ENCODE measurements at regions not wholly inside any gene's neighbourhood (a gene's known extent, or its start where the extent isn't known, plus 50 kb on each side); places are given as distances from the start of the nearest gene placed in this dataset.

DNA sequence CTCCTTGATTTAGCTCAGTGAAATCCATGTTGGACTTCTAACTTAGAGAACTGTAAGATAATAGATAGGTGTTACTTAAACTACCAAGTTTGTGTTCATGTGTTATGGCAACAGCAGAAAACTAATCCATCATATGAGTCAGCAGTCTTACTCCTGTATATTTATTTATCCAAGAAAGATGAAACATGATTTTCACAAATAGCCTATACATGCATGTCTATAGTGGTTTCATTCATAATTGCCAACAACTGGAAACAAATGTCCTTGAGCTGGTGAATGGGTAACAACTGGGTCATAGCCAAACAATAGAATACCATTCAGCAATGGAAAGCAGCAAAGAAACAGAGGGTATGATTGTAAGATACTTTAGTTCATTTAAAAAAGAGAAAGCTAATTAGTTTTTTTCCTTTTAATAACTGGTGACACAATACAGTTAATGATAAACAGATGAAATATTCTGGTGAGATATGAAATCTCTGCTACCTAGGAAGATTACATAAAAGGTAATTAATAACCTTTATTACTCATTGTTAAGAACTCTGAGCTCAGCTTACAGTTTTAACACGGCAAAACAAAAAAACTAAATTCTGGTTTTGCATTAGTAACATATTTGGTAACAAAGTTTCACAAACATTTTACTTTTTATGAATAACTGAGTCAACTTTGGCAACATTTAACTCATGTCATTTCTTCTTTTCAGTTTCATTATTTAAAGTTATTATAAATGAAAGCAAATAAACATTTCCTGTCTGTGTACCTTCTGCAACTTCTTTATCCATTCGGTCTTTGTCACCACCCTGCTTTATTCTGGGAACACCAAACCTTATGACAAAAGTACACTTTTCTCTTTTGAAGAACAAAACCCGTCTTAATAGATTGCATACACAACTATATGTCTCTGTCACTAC lies 181.3 kb downstream of the LIG4 start:
- no peak for ATAC-seq
- H3K4me1 Mint-ChIP-seq (ENCODE audit: low read depth) = no peaks in the 10 kb centered on the region
- no peak for DNase-seq
- CTCF ChIA-PET = no interaction called here
- no peak overlapping the region for H3K4me3 Mint-ChIP-seq
- H3K27me3 Mint-ChIP-seq (ENCODE audit: low read depth) = no peaks in the 10 kb centered on the region
- H3K27ac Mint-ChIP-seq = no peak overlapping the region
- no peaks in the 10 kb centered on the region for H3K36me3 Mint-ChIP-seq (ENCODE audit: low read depth)
- POLR2A ChIA-PET = no interaction called here
- no peaks in the 10 kb centered on the region for H3K9me3 Mint-ChIP-seq (ENCODE audit: insufficient read depth)

DNA sequence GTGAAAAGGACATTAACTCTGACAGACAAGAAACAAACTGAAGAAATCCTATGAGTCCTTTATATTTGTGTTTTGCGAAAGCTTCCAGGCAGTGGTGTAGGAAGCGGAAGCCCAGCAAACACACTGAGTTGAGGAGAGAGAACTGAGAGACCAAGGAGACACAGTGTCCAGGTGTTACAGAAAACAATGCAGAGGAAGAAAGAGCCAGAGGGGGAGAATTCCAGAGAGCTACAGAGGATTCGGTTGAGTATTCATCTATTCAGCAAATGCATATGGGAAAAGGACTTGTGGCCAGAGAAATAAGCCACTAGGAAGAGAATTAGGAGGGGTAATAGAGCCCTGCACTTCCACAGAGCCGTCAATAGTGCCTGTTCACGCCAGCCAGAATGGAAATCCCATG lies 183.5 kb downstream of the LIG4 start:
- no peak overlapping the region for H3K27ac Mint-ChIP-seq
- H3K4me1 Mint-ChIP-seq (ENCODE audit: low read depth) = no peaks in the 10 kb centered on the region
- no peak for DNase-seq
- no peaks in the 10 kb centered on the region for H3K9me3 Mint-ChIP-seq (ENCODE audit: insufficient read depth)
- no peak for ATAC-seq
- ChIA-PET CTCF (no interaction called here), POLR2A (no interaction called here)
- H3K27me3 Mint-ChIP-seq (ENCODE audit: low read depth) = no peaks in the 10 kb centered on the region
- no peak overlapping the region for H3K4me3 Mint-ChIP-seq
- H3K36me3 Mint-ChIP-seq (ENCODE audit: low read depth) = no peaks in the 10 kb centered on the region

DNA sequence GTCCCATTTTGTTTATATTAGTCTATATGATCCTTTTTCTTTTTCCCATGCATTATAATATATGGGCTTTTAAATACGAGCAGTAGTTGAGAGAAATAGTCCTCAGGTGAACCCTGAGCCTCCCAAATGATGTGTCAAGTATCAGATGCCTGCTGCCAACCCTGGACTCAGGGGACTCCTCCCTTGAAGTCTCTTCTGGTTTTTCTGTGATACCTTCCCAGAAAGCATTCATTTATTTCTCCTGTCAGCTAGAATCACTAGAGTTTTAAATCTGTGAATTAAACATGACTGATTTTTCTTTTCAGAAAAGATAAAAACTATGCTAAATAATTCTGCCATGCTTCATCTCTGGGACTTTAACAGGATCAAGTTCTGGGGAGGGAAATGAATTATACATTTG lies 184.6 kb downstream of the LIG4 start:
- CTCF ChIA-PET = no interaction called here
- ATAC-seq = no peak

DNA sequence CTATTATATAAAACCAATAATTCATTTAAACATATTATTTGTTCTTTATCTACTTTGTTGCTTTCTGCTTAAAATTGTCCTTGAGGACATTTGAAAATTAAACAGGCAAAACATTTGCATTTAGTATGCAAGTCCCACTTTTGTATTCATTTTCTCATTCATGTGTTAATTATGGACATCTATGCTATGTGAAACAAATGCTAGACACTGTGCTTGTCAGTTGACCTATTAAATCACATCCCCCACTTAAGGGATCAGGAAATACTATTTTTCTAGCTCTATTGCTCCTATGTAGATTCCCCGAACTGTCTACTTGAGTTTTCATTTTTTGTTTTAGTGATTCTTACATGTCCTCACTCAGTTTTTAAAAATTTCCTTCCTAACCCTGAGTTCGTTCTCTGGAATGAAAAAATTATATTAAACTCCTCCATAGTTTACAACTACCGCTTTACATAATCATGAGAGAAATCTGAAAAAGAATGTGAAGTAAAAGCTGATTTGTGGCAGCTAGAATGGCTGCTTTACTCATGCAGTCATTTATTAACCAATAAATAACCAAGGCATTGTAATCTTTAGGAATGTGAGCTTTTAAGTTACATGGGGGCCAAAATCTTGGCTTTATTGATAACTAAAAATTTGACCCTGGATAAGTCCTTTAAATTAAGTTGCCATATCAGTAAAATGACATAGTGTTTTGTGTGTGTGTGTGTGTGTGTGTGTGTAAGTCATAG lies 188.5 kb downstream of the LIG4 start:
- ChIA-PET CTCF (no interaction called here), POLR2A (no interaction called here)
- no peak overlapping the region for H3K27ac Mint-ChIP-seq
- H3K36me3 Mint-ChIP-seq (ENCODE audit: low read depth) = no peaks in the 10 kb centered on the region
- no peak for DNase-seq
- no peaks in the 10 kb centered on the region for H3K27me3 Mint-ChIP-seq (ENCODE audit: low read depth)
- H3K4me3 Mint-ChIP-seq = no peak overlapping the region
- H3K4me1 Mint-ChIP-seq (ENCODE audit: low read depth) = no peaks in the 10 kb centered on the region
- ATAC-seq = no peak
- H3K9me3 Mint-ChIP-seq (ENCODE audit: insufficient read depth) = no peaks in the 10 kb centered on the region

More for the DNA sequence above, 184.6 kb downstream of the LIG4 start:
- Mint-ChIP-seq H3K4me3 (no peak overlapping the region), H3K27me3 (ENCODE audit: low read depth) (no peaks in the 10 kb centered on the region), H3K27ac (no peak overlapping the region), H3K9me3 (ENCODE audit: insufficient read depth) (no peaks in the 10 kb centered on the region), H3K36me3 (ENCODE audit: low read depth) (no peaks in the 10 kb centered on the region), H3K4me1 (ENCODE audit: low read depth) (no peaks in the 10 kb centered on the region)
- POLR2A ChIA-PET = no interaction called here
- DNase-seq = no peak

DNA sequence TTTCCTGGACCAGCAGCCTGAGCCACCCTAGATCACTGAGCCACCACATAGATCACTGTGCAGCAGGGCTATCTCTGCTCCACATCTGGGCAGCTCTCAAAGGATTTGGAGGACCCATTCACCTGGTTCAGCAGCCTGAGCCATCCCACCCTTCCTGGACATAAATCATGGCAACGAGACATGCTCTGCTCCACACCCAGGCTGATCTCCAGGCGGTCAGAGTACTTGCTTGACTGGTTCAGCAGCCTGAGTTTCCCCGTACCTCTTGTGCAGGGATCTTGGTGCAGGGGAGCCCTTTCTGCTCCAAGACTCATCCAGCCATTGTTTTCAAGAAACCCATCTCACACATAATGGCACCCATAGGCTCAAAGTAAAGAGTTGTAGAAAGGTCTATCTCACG lies 195.3 kb downstream of the LIG4 start:
- POLR2A ChIA-PET = no interaction called here
- ATAC-seq (no peak), DNase-seq (no peak)
- no peak overlapping the region for H3K4me3 Mint-ChIP-seq
- H3K4me1 Mint-ChIP-seq (ENCODE audit: low read depth) = no peaks in the 10 kb centered on the region
- CTCF ChIA-PET = no interaction called here
- no peak overlapping the region for H3K27ac Mint-ChIP-seq
- peaks cover 16% of the 10 kb centered on the region for H3K9me3 Mint-ChIP-seq (ENCODE audit: insufficient read depth)
- H3K27me3 Mint-ChIP-seq (ENCODE audit: low read depth) = no peaks in the 10 kb centered on the region
- H3K36me3 Mint-ChIP-seq (ENCODE audit: low read depth) = no peaks in the 10 kb centered on the region

DNA sequence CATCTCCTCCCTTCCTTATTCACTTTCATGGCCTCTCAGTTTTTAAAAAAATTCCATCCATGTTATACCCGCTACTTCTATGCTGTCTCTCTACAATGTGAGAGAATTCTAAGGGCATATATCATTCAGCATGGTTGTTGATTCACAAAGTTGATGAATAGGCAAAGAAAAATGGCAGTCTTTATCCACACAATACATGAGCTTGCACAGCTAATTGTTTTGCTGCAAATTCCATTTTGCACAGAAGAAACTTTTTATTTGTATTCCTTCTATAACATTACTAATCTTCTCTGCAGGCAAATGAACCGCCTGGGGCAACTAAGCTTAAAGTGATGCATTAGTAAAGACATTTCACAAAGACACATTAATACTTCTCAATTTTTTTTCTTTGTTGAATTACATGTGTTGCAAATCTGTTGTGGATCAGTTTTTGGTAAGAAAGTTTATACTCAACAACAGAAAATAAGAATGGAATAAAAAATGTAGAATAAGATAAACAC lies 196.9 kb downstream of the LIG4 start:
- no peaks in the 10 kb centered on the region for H3K4me1 Mint-ChIP-seq (ENCODE audit: low read depth)
- no peak overlapping the region for H3K27ac Mint-ChIP-seq
- peaks cover 16% of the 10 kb centered on the region for H3K9me3 Mint-ChIP-seq (ENCODE audit: insufficient read depth)
- no peak overlapping the region for H3K4me3 Mint-ChIP-seq
- POLR2A ChIA-PET = no interaction called here
- H3K36me3 Mint-ChIP-seq (ENCODE audit: low read depth) = no peaks in the 10 kb centered on the region
- CTCF ChIA-PET = no interaction called here
- no peak for ATAC-seq
- DNase-seq = no peak
- no peaks in the 10 kb centered on the region for H3K27me3 Mint-ChIP-seq (ENCODE audit: low read depth)

DNA sequence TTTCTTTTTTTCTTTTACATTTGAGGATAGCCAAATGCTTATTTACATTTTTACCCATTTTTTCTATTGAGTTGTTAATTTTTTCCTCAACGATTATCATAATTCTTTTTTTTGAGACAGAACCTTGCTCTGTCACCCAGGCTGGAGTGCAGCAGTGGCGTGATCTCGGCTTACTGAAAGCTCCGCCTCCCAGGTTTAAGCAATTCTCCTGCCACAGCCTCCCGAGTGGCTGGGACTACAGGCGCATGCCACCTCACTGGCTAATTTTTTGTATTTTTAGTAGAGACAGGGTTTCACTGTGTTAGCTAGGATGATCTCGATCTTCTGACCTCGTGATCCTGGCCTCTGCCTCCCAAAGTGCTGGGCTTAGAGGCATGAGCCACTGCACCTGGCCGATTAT lies 208.7 kb downstream of the LIG4 start:
- no peak overlapping the region for H3K4me3 Mint-ChIP-seq
- H3K9me3 Mint-ChIP-seq (ENCODE audit: insufficient read depth) = no peaks in the 10 kb centered on the region
- H3K36me3 Mint-ChIP-seq (ENCODE audit: low read depth) = no peaks in the 10 kb centered on the region
- DNase-seq (no peak), ATAC-seq (no peak)
- ChIA-PET POLR2A (no interaction called here), CTCF (no interaction called here)
- no peaks in the 10 kb centered on the region for H3K27me3 Mint-ChIP-seq (ENCODE audit: low read depth)
- H3K4me1 Mint-ChIP-seq (ENCODE audit: low read depth) = no peaks in the 10 kb centered on the region
- no peak overlapping the region for H3K27ac Mint-ChIP-seq

DNA sequence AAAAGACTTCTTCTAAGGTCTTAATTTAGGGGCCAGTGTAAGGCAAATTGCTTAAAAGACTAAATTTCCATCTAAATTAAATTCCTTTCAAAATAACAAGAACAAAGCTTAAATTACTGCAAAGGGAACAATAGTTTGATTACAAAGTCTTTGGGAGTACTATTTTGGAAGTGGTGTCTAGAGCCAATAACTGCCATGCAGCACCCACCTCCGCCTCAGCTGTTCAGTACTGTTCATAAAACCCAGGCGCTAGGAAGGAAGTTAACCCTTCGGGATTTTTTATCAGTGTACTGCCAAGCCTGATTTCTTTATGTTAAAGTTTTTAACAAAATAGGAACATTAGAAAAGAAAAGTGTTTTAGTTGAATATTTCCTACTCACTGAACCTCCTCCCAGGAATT lies 210.1 kb downstream of the LIG4 start:
- Mint-ChIP-seq H3K4me1 (ENCODE audit: low read depth) (no peaks in the 10 kb centered on the region), H3K27ac (no peak overlapping the region), H3K9me3 (ENCODE audit: insufficient read depth) (no peaks in the 10 kb centered on the region), H3K4me3 (no peak overlapping the region), H3K36me3 (ENCODE audit: low read depth) (no peaks in the 10 kb centered on the region), H3K27me3 (ENCODE audit: low read depth) (no peaks in the 10 kb centered on the region)
- CTCF ChIA-PET = no interaction called here
- DNase-seq (no peak), ATAC-seq (no peak)
- POLR2A ChIA-PET = no interaction called here

DNA sequence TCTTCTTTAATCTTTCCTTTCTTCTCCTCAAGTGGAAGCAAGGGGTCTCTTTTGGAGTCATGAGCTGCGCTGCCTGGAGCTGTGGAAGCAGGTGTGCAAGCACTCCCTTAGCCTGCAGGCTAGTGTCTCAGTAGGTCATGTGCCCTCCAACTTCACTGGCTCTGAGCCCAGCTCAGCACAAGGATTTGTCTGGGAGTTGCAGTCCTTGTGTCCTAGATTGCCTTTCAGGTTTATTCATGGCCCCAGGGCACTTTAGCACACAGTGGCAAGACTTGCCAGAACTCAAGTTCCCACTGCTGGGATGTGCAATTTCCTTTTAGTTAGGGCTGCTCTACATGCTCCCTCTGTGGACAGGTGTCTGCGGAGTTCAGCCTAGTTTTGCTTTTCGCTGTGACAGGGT lies 211.7 kb downstream of the LIG4 start:
- Mint-ChIP-seq H3K27ac (no peak overlapping the region), H3K27me3 (ENCODE audit: low read depth) (no peaks in the 10 kb centered on the region), H3K4me1 (ENCODE audit: low read depth) (no peaks in the 10 kb centered on the region), H3K4me3 (no peak overlapping the region), H3K36me3 (ENCODE audit: low read depth) (no peaks in the 10 kb centered on the region), H3K9me3 (ENCODE audit: insufficient read depth) (peaks cover 4% of the 10 kb centered on the region)
- no peak for DNase-seq
- no peak for ATAC-seq
- POLR2A ChIA-PET = no interaction called here
- CTCF ChIA-PET = no interaction called here

DNA sequence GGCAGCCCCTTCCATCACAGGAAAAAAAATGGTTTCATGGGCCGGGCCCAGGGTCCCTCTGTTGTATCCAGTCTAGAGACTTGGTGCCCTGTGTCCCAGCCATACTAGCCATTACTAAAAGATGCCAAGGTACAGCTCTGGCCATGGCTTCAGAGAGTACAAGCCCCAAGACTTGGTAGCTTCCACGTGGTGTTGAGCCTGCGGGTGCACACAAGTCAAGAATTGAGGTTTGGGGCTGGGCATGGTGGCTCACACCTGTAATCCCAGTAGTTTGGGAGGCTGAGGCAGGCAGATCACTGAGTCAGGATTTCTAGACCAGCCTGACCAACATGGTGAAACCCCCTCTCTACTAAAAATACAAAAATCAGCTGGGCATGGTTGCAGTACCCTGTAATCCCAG lies 214.3 kb downstream of the LIG4 start:
- POLR2A ChIA-PET = no interaction called here
- no peak for ATAC-seq

DNA sequence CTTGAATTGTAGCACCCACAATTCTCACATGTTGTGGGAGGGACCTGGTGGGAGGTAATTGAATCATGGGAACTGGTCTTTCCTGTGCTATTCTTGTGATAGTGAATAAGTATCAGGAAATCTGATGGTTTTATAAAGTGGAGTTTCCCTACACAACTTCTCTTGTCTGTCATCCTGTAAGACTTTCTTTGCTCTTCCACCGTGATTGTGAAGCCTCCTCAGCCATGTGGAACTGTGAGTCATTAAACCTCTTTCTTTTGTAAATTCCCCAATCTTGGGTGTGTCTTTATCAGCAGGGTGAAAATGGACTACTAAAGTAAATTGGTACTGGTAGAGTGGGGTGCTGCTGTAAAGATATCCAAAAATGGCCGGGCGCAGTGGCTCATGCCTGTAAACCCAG lies 215.6 kb downstream of the LIG4 start:
- no peaks in the 10 kb centered on the region for H3K36me3 Mint-ChIP-seq (ENCODE audit: low read depth)
- ATAC-seq (no peak), DNase-seq (no peak)
- no peaks in the 10 kb centered on the region for H3K4me1 Mint-ChIP-seq (ENCODE audit: low read depth)
- peaks cover 8% of the 10 kb centered on the region for H3K9me3 Mint-ChIP-seq (ENCODE audit: insufficient read depth)
- CTCF ChIA-PET = no interaction called here
- H3K27me3 Mint-ChIP-seq (ENCODE audit: low read depth) = no peaks in the 10 kb centered on the region
- H3K27ac Mint-ChIP-seq = no peak overlapping the region
- no peak overlapping the region for H3K4me3 Mint-ChIP-seq
- POLR2A ChIA-PET = no interaction called here

More for the DNA sequence above, 214.3 kb downstream of the LIG4 start:
- Mint-ChIP-seq H3K4me1 (ENCODE audit: low read depth) (no peaks in the 10 kb centered on the region), H3K36me3 (ENCODE audit: low read depth) (no peaks in the 10 kb centered on the region), H3K9me3 (ENCODE audit: insufficient read depth) (peaks cover 8% of the 10 kb centered on the region), H3K27ac (no peak overlapping the region), H3K4me3 (no peak overlapping the region), H3K27me3 (ENCODE audit: low read depth) (no peaks in the 10 kb centered on the region)
- no peak for DNase-seq
- CTCF ChIA-PET = no interaction called here

DNA sequence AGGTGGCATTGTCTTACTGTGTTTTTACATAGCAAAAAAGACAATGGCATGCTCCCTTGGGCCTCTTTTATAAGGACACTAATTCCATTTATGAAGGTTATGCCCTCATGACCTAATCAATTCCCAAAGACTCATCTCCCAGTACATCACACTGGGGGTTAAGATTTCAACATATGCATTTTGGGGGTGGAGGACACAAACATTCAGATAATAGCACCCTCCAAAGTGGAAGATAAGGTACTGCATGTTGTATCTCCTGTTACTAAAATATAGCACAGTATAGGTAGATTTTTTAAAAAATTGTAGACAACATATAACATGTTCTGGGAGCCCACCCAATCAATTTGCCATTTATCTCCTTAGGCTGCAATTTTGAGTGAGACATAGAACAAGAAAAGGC lies 221.2 kb downstream of the LIG4 start:
- no peak for DNase-seq
- Mint-ChIP-seq H3K27ac (no peak overlapping the region), H3K36me3 (ENCODE audit: low read depth) (no peaks in the 10 kb centered on the region), H3K27me3 (ENCODE audit: low read depth) (no peaks in the 10 kb centered on the region), H3K9me3 (ENCODE audit: insufficient read depth) (peaks cover 8% of the 10 kb centered on the region), H3K4me3 (no peak overlapping the region), H3K4me1 (ENCODE audit: low read depth) (no peaks in the 10 kb centered on the region)
- CTCF ChIA-PET = no interaction called here
- ATAC-seq = no peak
- POLR2A ChIA-PET = no interaction called here
